ENCODE measurements at regions not wholly inside any gene's neighbourhood (a gene's known extent, or its start where the extent isn't known, plus 50 kb on each side); places are given as distances from the start of the nearest gene placed in this dataset.
A peak's percentile ranks its signal among the peaks of the same experiment; 100 is the strongest.

- TF ChIP-seq CTCF (IDR thresholded peaks at IDR 0.05; ENCODE audit: unreplicated experiment): peak; percentile 52
- no peak overlapping the region for H3K27ac Mint-ChIP-seq
- no peak for DNase-seq (ENCODE audit: low spot score, unreplicated experiment)
- H3K4me3 Mint-ChIP-seq (ENCODE audit: low read depth): no peak overlapping the region
- no peaks in the 10 kb centered on the region for H3K9me3 Mint-ChIP-seq (ENCODE audit: low read depth)
- H3K36me3 Mint-ChIP-seq (ENCODE audit: insufficient read depth): no peaks in the 10 kb centered on the region
- H3K4me1 Mint-ChIP-seq (ENCODE audit: low read depth): peaks cover 21% of the 10 kb centered on the region
- peaks cover 71% of the 10 kb centered on the region for H3K27me3 Mint-ChIP-seq
Observed at GRCh38 chr10:8403711-8404371, 349.4 kb downstream of the GATA3 start.

GRCh38 chr10:8404721-8405120, 350.2 kb downstream of the GATA3 start:
- Mint-ChIP-seq H3K4me3 (ENCODE audit: low read depth) (no peak overlapping the region), H3K9me3 (ENCODE audit: low read depth) (no peaks in the 10 kb centered on the region), H3K4me1 (ENCODE audit: low read depth) (peaks cover 21% of the 10 kb centered on the region), H3K27ac (peak overlapping the region; percentile 11), H3K27me3 (peaks cover 76% of the 10 kb centered on the region), H3K36me3 (ENCODE audit: insufficient read depth) (no peaks in the 10 kb centered on the region)
- no peak for TF ChIP-seq CTCF (IDR thresholded peaks at IDR 0.05; ENCODE audit: unreplicated experiment)
- DNase-seq (ENCODE audit: low spot score, unreplicated experiment): no peak

- DNase-seq (ENCODE audit: low spot score, unreplicated experiment): no peak
Observed at GRCh38 chr10:8405596-8405995, 351.1 kb downstream of the GATA3 start.

GRCh38 chr10:8407501-8408021, 353.1 kb downstream of the GATA3 start:
- DNase-seq (ENCODE audit: low spot score, unreplicated experiment): no peak
- no peak for TF ChIP-seq CTCF (IDR thresholded peaks at IDR 0.05; ENCODE audit: unreplicated experiment)
- H3K27me3 Mint-ChIP-seq: peaks cover 77% of the 10 kb centered on the region
- H3K27ac Mint-ChIP-seq: no peak overlapping the region
- peaks cover 21% of the 10 kb centered on the region for H3K4me1 Mint-ChIP-seq (ENCODE audit: low read depth)
- H3K9me3 Mint-ChIP-seq (ENCODE audit: low read depth): no peaks in the 10 kb centered on the region
- no peaks in the 10 kb centered on the region for H3K36me3 Mint-ChIP-seq (ENCODE audit: insufficient read depth)
- no peak overlapping the region for H3K4me3 Mint-ChIP-seq (ENCODE audit: low read depth)

More at GRCh38 chr10:8405596-8405995, 351.1 kb downstream of the GATA3 start:
- Mint-ChIP-seq H3K27ac (no peak overlapping the region), H3K4me3 (ENCODE audit: low read depth) (no peak overlapping the region), H3K4me1 (ENCODE audit: low read depth) (peaks cover 21% of the 10 kb centered on the region), H3K36me3 (ENCODE audit: insufficient read depth) (no peaks in the 10 kb centered on the region), H3K27me3 (peaks cover 76% of the 10 kb centered on the region), H3K9me3 (ENCODE audit: low read depth) (no peaks in the 10 kb centered on the region)
- no peak for TF ChIP-seq CTCF (IDR thresholded peaks at IDR 0.05; ENCODE audit: unreplicated experiment)

- no peak for DNase-seq (ENCODE audit: low spot score, unreplicated experiment)
- no peak overlapping the region for H3K27ac Mint-ChIP-seq
- no peaks in the 10 kb centered on the region for H3K36me3 Mint-ChIP-seq (ENCODE audit: insufficient read depth)
- H3K4me1 Mint-ChIP-seq (ENCODE audit: low read depth): peaks cover 9% of the 10 kb centered on the region
- no peak for TF ChIP-seq CTCF (IDR thresholded peaks at IDR 0.05; ENCODE audit: unreplicated experiment)
- H3K4me3 Mint-ChIP-seq (ENCODE audit: low read depth): no peak overlapping the region
- H3K27me3 Mint-ChIP-seq: peaks cover 71% of the 10 kb centered on the region
- no peaks in the 10 kb centered on the region for H3K9me3 Mint-ChIP-seq (ENCODE audit: low read depth)
Observed at GRCh38 chr10:8410506-8410905, 356.0 kb downstream of the GATA3 start.

Data from progenitor cell of endocrine pancreas (in vitro differentiated cells).